HG02885 (cell line): ENCODE measurements at regions not wholly inside any gene's neighbourhood (a gene's known extent, or its start where the extent isn't known, plus 50 kb on each side); places are given as distances from the start of the nearest gene placed in this dataset.
"Not testable (repeated sequence)": the region's sequence is repeated elsewhere in the genome, so short reads cannot be mapped to it uniquely, and the experiment has no call there.

Source experiments
- ATAC-seq: cut with Tn5 transposase; IDR thresholded peaks from one replicate; pipeline ENCODE4 v1.9.1; 2021; ENCODE audit warnings: mild to moderate bottlenecking; ENCODE audit not compliant: unreplicated experiment, poor library complexity

DNA sequence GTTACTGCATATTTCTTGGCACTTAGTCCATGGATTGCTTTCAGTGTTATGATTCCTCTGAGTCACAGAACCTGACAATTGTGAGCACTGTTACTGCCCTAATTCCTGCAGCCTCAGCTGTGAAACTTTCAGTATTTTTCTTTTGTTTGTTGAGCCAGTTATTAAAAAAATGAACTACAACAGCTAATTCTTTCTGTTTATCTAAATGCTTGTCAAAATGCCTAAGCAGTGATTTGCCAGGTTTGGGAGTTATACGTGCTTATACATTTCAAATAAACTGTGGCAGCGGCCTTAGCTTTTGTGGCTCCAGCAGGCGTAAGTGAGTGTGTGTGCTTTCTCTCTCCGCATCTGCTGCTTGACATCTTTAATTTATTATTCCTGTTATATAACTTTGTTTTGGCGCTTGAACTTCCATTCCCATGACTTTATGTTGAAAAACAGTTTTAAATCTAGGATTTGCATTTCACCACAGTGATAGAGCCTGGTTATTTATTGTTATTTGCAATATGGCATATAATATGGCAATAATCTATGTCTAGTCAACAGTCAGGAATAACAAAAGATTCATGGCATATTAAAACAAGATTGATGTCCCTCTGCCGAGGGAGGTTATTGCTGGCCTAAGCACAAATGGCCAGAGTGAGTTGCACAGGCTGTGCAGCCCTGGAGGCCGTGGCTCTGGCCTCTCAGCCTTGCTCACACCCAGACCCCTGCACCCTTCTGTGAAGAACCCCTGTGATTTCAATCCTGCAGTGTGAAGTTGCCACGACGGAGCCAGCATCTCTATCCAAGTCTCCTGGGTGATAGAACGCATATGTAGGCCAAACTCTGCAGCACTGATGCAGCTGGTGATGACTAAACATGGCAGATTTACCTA lies 303.4 kb downstream of the THBS2 start:
- ATAC-seq = no peak

DNA sequence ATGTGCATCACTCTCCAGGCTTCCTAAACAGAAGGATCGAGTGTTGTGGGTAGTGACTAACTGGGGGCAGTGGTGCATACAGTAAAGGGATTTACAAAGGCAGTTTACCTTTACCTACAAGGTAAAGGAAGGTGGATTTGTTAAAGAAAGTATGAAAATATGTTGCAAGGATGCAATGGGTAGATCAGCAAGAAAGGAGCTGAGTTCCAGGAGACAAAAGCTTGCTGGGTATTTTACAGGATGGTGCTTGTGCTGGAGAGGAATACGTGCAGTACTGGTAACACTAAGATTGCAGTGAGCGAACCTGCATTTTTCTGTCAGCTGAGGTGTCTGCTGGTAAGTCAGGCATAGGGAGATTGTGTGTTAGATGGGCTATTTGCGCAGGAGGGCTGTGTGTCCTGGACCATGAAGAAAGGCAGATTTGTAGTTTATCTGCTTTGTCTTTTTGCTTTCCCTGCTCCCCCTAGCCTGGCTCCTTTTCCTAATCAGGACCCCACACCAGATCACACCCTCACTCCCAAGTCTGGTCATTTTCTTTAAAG lies 304.6 kb downstream of the THBS2 start:
- ATAC-seq = no peak

DNA sequence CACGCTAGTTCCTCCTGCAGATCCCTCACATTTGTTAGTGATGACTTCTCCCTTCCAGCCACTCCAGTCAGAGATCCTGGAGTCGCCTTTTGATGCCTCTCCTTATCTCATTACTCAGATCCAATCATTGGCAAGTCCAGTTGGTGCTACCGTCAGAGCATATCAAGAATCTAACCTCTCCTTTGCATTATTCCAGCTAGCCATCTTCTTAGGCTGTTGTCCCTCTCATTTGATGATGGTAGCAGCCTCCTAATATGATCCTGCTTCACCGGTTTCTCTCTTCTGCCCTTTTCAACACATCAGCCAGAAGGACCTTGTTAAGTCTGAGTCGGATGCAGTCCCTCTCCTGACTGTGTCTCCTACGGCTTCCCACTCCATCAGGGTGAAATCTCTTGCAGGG lies 305.6 kb downstream of the THBS2 start:
- no peak for ATAC-seq

DNA sequence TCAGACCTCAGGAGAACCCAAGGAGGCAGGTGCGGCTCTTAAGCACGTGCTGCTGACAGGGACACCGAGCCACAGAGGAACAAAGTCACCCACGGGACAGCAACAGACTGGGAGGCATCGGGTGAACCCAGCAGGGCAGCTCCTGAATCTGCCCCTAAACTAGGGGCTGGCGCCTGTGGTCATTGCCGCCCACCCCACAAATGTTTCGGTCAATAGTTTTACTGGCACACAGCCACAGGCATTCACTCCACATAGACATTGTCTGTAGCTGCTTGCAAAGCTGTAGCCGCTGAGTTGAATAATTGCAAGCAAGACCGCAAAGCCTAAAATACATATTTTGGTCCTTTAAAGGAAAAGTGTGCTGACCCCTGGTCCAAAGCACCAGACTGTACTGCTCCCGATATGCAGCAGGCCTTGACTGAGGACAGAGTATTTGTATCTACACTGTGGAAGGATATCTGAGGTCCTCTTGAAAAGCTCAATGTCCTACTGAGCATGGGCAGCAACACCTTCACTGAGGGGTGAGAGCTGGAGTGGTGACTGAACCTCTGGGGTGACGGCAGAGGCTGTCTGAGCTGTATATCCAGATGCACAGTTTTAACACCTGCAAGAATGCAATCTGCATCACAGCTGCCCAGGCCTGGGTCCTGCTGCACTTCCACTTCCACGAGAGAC lies 310.3 kb downstream of the THBS2 start:
- ATAC-seq = no peak

DNA sequence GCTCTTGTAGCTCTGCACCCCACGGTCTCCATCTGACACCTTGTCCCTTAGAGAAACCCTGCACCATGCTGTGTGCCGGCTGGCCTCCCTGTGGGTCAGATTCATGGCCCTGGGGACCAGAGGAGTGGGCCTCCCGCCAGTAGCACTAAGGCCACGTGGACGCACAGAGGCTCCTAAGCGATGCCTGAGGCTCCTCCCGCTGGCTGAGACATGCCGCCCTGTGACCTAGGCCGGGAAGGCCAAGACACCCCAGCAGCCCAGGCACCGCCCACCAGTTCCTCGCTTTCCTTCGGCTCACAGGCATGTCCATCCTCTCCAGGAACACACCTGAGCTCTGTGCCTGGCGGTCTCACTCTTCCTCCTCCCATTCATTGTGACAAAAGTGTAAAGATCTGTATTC lies 311.0 kb downstream of the THBS2 start:
- no peak for ATAC-seq

DNA sequence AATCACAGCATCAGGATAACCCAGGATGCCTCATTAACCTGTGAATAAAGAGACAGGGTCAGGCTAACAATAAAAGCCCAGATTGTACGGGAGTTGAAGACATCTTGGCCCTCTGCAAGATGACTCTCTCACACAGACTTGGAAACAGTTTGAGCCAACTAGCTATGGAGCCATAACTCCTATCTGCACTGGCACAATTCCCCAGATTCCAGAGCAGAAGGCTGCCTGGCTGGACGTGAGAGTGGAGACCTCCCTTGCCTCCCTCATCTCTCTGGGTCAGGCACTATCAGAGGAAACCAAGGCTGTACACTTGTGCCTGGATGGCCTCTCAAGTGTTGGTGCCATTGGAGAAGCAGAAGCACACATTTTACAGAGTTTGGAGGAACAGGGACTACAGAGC lies 312.6 kb downstream of the THBS2 start:
- ATAC-seq = no peak

DNA sequence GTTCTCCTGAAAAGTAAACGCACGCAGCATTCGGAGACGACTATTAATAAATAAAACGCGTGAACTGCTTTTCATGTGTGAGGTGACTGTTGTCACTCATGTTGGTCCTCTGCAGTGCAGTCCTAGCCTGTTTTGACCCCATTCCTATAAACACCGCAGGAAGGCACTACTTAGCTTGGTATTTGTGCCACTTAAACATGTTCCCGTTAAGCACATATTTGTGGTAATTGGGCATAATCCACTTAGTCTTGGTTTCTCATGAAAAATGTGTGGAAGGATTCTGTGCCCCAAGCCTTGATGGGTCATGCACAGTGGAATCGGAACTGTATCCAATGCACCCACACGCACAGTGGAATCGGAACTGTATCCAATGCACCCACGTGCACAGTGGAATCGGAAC lies 313.9 kb downstream of the THBS2 start:
- ATAC-seq = no peak

DNA sequence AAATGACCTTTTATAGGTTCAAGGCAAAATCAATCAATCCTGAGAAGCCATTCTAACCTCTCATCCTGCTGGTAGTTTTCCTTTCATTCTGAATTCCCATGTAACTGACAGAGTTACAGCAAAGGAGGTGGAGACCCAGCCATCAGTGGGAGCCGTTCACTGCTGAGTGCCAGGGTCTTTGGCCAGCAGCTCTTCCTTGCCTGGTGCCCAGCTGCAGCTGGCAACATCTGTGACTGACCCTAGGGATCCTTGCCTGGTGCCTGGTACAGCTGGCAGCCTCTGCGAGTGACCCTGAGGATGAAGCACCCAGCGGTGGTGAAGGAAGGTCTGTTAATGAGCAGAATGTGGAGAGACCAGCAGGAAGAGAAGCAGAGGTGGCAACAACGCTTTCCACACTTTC lies 314.6 kb downstream of the THBS2 start:
- no peak for ATAC-seq

DNA sequence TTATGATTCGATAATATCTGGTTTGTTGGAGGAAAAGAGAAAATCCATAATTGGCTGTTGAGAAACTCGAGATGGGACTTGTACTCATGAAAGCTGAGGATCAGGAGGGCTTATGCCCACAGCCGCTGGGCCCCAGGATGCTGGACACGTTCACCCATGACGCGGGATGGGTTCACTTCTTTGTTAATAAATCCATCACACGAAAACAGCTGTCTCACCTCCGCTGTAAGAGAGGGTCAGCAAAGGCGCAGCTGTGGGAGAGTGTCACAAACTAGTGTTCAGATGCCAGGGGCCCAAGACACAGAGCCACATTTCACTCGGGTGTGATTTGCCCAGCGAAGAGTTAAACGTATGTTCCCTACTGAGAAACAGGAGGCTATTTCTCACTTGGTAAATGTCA lies 315.1 kb downstream of the THBS2 start:
- no peak for ATAC-seq

DNA sequence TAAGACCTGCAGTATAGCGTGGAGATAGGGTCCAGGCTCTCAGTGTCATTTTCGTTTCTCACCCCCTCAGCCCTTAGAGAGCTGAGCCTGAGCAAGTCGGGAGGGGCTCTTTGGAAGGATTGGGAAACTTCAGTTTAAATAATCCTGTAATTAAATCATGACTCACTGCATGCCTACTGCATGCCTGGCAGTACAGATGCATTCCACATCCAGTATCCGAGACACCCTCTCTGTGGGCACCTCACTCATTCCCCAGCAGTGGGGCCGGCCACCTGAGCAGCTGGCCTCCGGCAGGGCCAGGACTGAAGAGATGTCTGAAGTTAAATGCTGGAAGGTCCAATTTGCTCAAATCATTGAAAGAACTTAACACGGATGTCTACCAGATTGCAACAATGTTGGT lies 316.6 kb downstream of the THBS2 start:
- no peak for ATAC-seq

DNA sequence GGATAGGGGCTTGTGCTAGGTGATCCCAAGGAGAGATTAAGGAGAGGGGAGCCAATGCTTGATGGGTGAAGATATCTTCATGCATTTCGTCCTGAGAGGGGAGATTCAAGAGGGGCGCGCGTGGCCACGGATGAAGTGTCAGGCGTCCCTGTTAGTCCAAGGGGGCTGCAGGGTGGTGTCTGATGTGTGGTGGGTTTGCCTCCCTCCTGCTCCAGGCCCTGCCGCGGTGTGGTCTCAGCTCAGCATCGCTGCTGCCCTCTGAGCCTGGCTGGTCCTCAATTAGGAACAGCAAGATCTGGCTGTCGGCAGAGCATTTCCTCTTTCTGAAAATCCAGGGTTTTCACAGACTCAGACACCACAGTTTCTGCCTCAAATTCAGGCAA lies 318.0 kb downstream of the THBS2 start:
- no peak for ATAC-seq

DNA sequence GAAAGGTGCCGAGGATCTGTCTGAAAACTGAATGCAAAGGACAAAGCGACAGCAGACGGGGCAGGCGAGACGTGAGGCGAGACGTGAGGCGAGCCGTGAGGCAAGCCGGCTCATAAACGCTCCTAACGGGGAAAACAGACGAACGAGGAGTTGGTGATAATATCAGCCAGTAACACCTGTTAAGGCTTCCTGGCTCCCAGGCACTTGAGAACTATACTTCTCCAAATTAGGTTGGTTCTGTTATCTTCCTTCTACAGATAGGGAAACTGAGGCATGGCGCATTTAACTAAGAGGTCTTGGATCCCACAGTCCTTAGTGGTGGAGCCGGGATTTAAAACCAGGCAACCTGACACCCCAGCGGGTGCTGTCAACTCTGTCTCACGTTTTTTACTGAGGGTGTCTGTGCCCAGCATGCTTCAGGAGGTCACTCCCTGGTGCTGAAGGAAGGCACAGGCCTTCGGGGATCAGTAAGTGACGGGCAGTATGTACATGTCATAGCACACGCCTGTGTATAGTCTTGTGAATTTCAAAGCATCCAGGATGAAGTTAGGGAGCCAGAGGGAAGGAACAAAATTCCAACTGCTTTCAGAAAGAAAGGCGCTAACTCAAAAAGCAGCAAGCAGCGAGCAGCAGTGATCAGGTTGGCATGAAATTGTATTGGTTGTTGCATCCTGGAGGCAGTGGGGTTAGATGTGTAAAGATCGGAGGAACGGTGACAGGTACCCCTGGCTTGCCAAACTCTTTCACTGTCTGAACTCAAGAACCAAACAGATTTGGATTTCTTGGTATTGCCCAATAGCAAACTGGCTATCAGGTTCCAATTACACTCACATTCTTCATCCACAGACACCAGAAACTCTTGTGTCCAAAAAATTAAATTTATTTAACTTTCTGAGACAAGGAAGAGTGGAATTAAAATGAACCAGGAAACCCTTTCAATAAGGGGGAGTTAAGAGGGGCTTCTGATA lies 318.7 kb downstream of the THBS2 start:
- no peak for ATAC-seq

DNA sequence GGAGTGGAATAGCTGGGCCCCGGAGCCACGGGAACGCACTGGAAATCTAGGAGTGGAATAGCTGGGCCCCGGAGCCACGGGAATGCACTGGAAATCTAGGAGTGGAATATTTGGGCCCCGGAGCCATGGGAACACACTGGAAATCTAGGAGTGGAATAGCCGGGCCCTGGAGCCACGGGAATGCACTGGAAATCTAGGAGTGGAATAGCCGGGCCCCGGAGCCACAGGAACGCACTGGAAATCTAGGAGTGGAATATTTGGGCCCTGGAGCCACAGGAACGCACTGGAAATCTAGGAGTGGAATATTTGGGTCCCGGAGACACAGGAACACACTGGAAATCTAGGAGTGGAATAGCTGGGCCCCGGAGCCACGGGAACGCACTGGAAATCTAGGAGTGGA lies 321.5 kb downstream of the THBS2 start:
- not testable (repeated sequence) for ATAC-seq

DNA sequence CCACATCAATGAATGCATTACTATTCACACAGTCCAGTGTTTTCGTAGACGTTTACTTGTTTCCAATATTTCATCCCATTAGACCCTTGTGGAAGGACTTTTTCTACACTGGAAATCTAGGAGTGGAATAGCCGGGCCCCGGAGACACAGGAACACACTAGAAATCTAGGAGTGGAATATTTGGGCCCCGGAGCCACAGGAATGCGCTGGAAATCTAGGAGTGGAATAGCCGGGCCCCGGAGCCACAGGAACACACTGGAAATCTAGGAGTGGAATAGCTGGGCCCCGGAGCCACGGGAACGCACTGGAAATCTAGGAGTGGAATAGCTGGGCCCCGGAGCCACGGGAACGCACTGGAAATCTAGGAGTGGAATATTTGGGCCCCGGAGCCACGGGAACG lies 322.6 kb downstream of the THBS2 start:
- ATAC-seq = not testable (repeated sequence)

DNA sequence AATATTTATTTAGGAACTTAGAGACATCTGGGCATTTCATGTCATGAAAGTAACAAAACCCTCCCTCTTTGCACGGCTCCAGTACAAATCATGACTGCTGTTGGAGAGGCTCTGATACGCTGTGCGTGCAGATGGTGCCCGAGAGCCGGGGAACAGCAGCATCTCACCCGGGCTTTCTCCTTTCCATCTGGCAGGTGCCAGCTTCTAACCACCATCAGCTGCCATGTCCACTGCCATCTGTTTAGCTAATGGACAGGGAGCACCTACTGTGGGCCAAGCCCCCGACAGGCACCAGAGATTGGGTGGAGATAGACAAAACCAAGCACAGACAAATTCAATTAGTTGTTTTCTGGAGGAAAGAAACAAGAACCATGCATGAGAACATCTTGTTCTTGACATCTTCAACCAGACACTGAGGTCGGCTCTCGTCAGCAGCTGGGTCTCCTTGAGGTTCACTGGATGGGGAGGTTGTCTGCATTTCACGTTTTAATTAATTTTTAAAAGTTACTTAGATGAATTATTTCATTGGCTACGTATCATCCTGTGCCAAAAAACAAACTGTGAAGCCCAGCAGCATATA lies 323.7 kb downstream of the THBS2 start:
- ATAC-seq = no peak

DNA sequence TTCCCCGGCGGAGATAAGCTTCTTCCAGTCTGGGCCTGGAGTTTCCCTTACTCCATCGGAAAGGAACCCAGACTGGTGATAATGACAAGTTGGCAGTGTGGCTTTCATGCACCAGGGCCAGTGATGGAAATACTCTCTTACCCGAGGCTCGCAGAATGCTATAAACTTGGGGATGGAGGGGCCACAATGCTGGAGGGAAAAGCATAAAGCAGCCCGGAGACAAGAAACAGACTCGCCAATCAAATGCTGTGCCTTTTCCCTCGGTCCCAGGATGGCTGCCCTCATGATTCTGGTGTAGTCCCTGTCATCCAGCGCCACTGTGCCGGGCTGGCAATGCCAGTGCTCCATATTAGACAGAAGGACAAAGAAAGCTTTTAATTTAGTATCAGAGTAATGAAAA lies 325.6 kb downstream of the THBS2 start:
- no peak for ATAC-seq

DNA sequence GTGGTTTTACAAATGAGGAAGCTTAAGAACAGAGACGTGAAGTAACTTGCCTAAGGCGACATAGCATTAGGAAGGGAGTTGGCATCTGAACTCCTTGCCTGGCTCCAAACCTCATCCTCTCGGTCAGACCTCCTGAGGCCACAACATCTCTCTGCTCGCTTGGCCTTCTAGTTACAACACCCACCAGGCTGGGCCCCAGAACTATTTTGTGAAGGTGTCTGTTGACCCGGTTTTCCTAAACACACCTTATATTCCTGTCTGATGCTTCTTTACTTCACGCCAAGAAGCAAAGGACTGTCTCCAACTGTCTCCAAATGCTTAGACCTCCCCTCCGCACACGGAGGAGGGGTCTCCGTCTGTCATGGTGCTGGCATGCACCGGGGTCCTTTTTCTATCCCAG lies 326.6 kb downstream of the THBS2 start:
- no peak for ATAC-seq

DNA sequence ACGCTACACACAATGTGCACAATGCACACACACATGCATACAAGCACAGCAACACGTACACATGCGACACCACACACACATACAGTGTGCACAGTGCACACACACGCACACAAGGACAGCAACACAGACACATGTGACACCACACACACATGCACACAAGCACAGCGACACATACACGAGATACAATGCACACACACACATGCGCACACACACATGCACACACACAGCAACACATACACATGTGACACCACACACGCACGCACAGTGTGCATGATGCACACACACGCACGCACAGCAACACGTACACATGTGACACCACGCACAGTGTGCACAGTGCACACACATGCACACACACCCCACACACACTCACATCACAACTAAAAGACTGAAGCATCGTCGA lies 327.3 kb downstream of the THBS2 start:
- no peak for ATAC-seq

DNA sequence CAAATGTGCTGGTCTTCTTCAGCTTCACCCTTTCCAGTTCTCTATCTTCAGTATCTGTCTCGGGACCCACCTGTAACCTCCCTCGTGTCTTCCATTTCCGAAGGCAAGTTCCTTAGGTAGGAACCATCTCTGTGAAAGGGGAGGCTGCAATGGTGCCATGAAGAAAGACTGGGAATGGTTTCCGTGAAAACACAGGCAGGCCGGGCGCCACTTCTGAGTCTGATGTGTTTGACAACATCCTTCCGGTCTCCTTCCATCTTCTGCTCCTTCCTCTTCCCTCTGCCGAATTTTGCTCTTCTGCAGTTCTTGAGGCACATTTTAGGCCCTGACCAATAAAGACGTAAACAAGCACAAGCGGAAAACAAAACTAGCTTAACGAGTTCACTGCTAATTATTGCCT lies 328.0 kb downstream of the THBS2 start:
- no peak for ATAC-seq

DNA sequence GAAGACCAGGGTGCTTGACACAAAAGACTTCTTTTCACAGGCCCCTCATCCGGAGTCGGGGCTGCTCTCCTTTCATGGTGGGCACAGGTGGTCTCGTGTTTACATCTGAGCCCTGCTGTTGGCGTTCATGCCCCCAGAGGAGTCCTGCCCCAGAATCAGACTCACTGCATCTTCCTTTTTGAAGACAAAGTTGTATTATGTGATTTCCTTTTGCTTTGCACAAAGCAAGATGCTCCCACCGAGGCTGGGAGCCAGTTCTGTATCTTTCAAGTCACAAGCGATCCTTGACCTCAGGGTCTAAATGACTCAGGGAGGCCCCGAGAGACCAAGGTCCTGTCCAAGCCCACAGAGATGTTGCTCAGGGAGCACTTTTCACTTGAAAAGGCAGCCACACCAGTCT lies 330.5 kb downstream of the THBS2 start:
- ATAC-seq = no peak
